H1 (cell line): ENCODE measurements at regions not wholly inside any gene's neighbourhood (a gene's known extent, or its start where the extent isn't known, plus 50 kb on each side); places are given as distances from the start of the nearest gene placed in this dataset.

Source experiments
- CTCF ChIA-PET: fragments of 300-600 bp; sonication (Branson Sonifier 250); formaldehyde crosslinking; loops from one replicate; lab custom pipeline; 2021; ENCODE audit not compliant: partially characterized antibody; lab: Charles Lee
- POLR2A ChIA-PET: fragments of 300-600 bp; sonication (Branson Sonifier 250); formaldehyde crosslinking; loops from one replicate; lab custom pipeline; 2021; ENCODE audit warnings: inconsistent platforms; ENCODE audit not compliant: partially characterized antibody; lab: Charles Lee
- DNase-seq, 2 experiments: peaks; one replicate each; pipeline versions ENCODE4 v3.0.0 to v3.0.0-alpha.2; 2010 to 2022; ENCODE audit warnings: low spot score in 2 of 2, low read depth in 1 of 2, mixed read lengths in 1 of 2
- FAIRE-seq: peaks from 2 replicates; lab custom pipeline; 2011; peaks lifted over from hg19 to GRCh38; lab: Jason Lieb, UNC
- H2AFZ ChIP-seq: 2 replicates; pipeline ENCODE4 v1.8.1; 2012; ENCODE audit warnings: low read length, inconsistent platforms
- H2AK5ac ChIP-seq: 2 replicates; pipeline ENCODE4 v1.6.1; 2013; ENCODE audit warnings: low read depth, low read length
- H2BK120ac ChIP-seq: replicated peaks from 2 replicates; pipeline ENCODE3; 2013; ENCODE audit warnings: low read depth, low read length, inconsistent platforms
- H2BK12ac ChIP-seq: 2 replicates; pipeline ENCODE4 v1.6.1; 2013; ENCODE audit warnings: low read depth, low read length
- H2BK15ac ChIP-seq: 2 replicates; pipeline ENCODE4 v1.6.1; 2013; ENCODE audit warnings: low read length
- H2BK20ac ChIP-seq: 2 replicates; pipeline ENCODE4 v1.6.1; 2013; ENCODE audit warnings: low read length
- H2BK5ac ChIP-seq: 2 replicates; pipeline ENCODE4 v1.6.1; 2013; ENCODE audit warnings: low read depth, low read length
- H3K14ac ChIP-seq: 2 replicates; pipeline ENCODE4 v1.6.1; 2013; ENCODE audit warnings: inconsistent platforms; ENCODE audit not compliant: insufficient read length
- H3K18ac ChIP-seq: 2 replicates; pipeline ENCODE4 v1.6.1; 2013; ENCODE audit warnings: low read length; ENCODE audit errors: extremely low read depth
- H3K23ac ChIP-seq: 2 replicates; pipeline ENCODE4 v1.6.1; 2013; ENCODE audit warnings: inconsistent platforms; ENCODE audit not compliant: insufficient read length
- H3K23me2 ChIP-seq: 2 replicates; pipeline ENCODE4 v1.6.1; 2013; ENCODE audit warnings: low read depth, low read length
- H3K27ac ChIP-seq: 2 replicates; pipeline ENCODE4 v1.6.1; 2011; ENCODE audit warnings: low read depth, low read length, inconsistent platforms
- H3K27me3 ChIP-seq, 4 experiments: replicated peaks in 1 of 4; 1 replicate in 1 of 4; 2 replicates in 3 of 4; pipeline versions ENCODE4 v1.6.1 to v1.8.1; 2011 to 2013; ENCODE audit warnings: low read length in 3 of 4, mild to moderate bottlenecking in 3 of 4, inconsistent platforms in 2 of 4, mixed read lengths in 2 of 4, moderate library complexity in 1 of 4; ENCODE audit not compliant: control insufficient read depth in 3 of 4, insufficient read depth in 3 of 4; ENCODE audit errors: extremely low read depth in 1 of 4
- H3K36me3 ChIP-seq, 4 experiments: 2 replicates each; pipeline versions ENCODE4 v1.6.1 to v1.8.1; 2011 to 2013; ENCODE audit warnings: mild to moderate bottlenecking in 4 of 4, low read length in 3 of 4, moderate library complexity in 2 of 4, control low read depth in 1 of 4, inconsistent platforms in 1 of 4; ENCODE audit not compliant: insufficient read depth in 4 of 4, control insufficient read depth in 2 of 4
- H3K4ac ChIP-seq: replicated peaks from 2 replicates; pipeline ENCODE3; 2013; ENCODE audit warnings: low read length, low read depth, mixed read lengths, inconsistent platforms; ENCODE audit not compliant: insufficient read length
- H3K4me1 ChIP-seq, 4 experiments: replicated peaks in 1 of 4; 1 replicate in 1 of 4; 2 replicates in 3 of 4; pipeline versions ENCODE4 v1.6.1 to v1.8.1; 2011 to 2013; ENCODE audit warnings: low read length in 3 of 4, inconsistent platforms in 2 of 4, mixed read lengths in 1 of 4; ENCODE audit not compliant: insufficient read depth in 4 of 4, control insufficient read depth in 3 of 4
- H3K4me2 ChIP-seq, 2 experiments: 2 replicates each; pipeline versions ENCODE4 v1.6.1 to v1.8.1; 2011 to 2013; ENCODE audit warnings: low read depth in 2 of 2, low read length in 2 of 2, control low read depth in 1 of 2, inconsistent platforms in 1 of 2, mild to moderate bottlenecking in 1 of 2; ENCODE audit not compliant: insufficient read depth in 1 of 2
- H3K4me3 ChIP-seq, 4 experiments: fragments of 200-600, 300-600 bp in 1 of 4; sonication (generic), shearing (Covaris generic), sonication (Bioruptor Twin) in 1 of 4; 2 replicates each; pipeline versions ENCODE4 v1.5.1 to v1.8.1; 2011 to 2016; ENCODE audit warnings: low read length in 4 of 4, low read depth in 3 of 4, control low read depth in 2 of 4, inconsistent platforms in 2 of 4, mild to moderate bottlenecking in 2 of 4, mixed read lengths in 1 of 4, moderate library complexity in 1 of 4; ENCODE audit not compliant: insufficient read depth in 2 of 4; ENCODE audit errors: extremely low read depth in 1 of 4
- H3K56ac ChIP-seq: replicated peaks from 2 replicates; pipeline ENCODE3; 2013; ENCODE audit warnings: low read depth, mild to moderate bottlenecking, mixed read lengths, low read length, inconsistent platforms; ENCODE audit not compliant: insufficient read length
- H3K79me1 ChIP-seq: 2 replicates; pipeline ENCODE4 v1.6.1; 2013; ENCODE audit warnings: low read depth, low read length, control low read depth
- H3K79me2 ChIP-seq, 2 experiments: 2 replicates each; pipeline versions ENCODE4 v1.6.1 to v1.8.1; 2012 to 2013; ENCODE audit warnings: low read length in 2 of 2, mild to moderate bottlenecking in 2 of 2, inconsistent platforms in 1 of 2; ENCODE audit not compliant: insufficient read depth in 2 of 2, control insufficient read depth in 1 of 2
- H3K9ac ChIP-seq, 4 experiments: replicated peaks in 1 of 4; 1 replicate in 1 of 4; 2 replicates in 3 of 4; pipeline versions ENCODE4 v1.6.1 to v1.8.1; 2011 to 2013; ENCODE audit warnings: low read depth in 3 of 4, low read length in 3 of 4, control low read depth in 2 of 4, mild to moderate bottlenecking in 2 of 4, moderate library complexity in 2 of 4, inconsistent platforms in 1 of 4; ENCODE audit errors: extremely low read depth in 1 of 4
- H3K9me3 ChIP-seq, 2 experiments: 2 replicates each; pipeline versions ENCODE4 v1.6.1 to v1.8.1; 2012 to 2013; ENCODE audit warnings: mild to moderate bottlenecking in 2 of 2, moderate library complexity in 2 of 2, control low read depth in 1 of 2, inconsistent platforms in 1 of 2, low read depth in 1 of 2, low read length in 1 of 2, mixed read lengths in 1 of 2; ENCODE audit not compliant: insufficient read depth in 2 of 2
- H4K20me1 ChIP-seq, 2 experiments: replicated peaks in 1 of 2; 2 replicates each; pipeline versions ENCODE3 to v1.8.1; 2011 to 2013; ENCODE audit warnings: inconsistent platforms in 2 of 2, low read length in 2 of 2, mild to moderate bottlenecking in 1 of 2; ENCODE audit not compliant: insufficient read depth in 2 of 2, control insufficient read depth in 1 of 2
- H4K5ac ChIP-seq: 2 replicates; pipeline ENCODE4 v1.6.1; 2013; ENCODE audit warnings: low read length, low read depth, mixed read lengths, inconsistent platforms; ENCODE audit not compliant: insufficient read length
- H4K8ac ChIP-seq: 2 replicates; pipeline ENCODE4 v1.8.0; 2013; ENCODE audit warnings: mild to moderate bottlenecking, moderate library complexity, low read length, inconsistent platforms; ENCODE audit not compliant: insufficient read depth; ENCODE audit errors: extremely low read depth
- H4K91ac ChIP-seq: replicated peaks from 2 replicates; pipeline ENCODE3; 2013; ENCODE audit warnings: low read length, mixed read lengths, inconsistent platforms; ENCODE audit not compliant: insufficient read length
- ATF3 ChIP-seq: IDR thresholded peaks from 2 replicates; pipeline ENCODE4 v1.6.1; 2011; ENCODE audit warnings: low read depth, mild to moderate bottlenecking, low read length; ENCODE audit not compliant: insufficient read depth
- SIRT6 ChIP-seq: IDR thresholded peaks from one replicate; pipeline ENCODE4 v1.7.1; 2012; ENCODE audit warnings: low read length, inconsistent platforms
- WGBS, 2 experiments: shearing (Covaris generic) in 1 of 2; methylation state at CpG; one replicate each; pipeline versions ENCODE4 v1.1.6 to v1.1.7; 2013 to 2015; ENCODE audit warnings: low lambda C conversion rate in 2 of 2, mixed read lengths in 2 of 2, inconsistent platforms in 1 of 2, low coverage in 1 of 2, missing lambda C conversion rate in 1 of 2; ENCODE audit not compliant: insufficient replicate concordance in 2 of 2, insufficient coverage in 1 of 2, insufficient read length in 1 of 2; ENCODE audit errors: extremely low coverage in 1 of 2, missing lambda C conversion rate in 1 of 2; 5-methylcytosine and 5-hydroxymethylcytosine counted together

- H3K23ac ChIP-seq, result no peak overlapping the region
- no peak overlapping the region for H3K56ac ChIP-seq
- no peak overlapping the region for H3K4ac ChIP-seq
- no peaks in the 10 kb centered on the region for H3K36me3 ChIP-seq
- H3K4me3 ChIP-seq, result no peak overlapping the region
- H3K14ac ChIP-seq, result no peak overlapping the region
- no peaks in the 10 kb centered on the region for H3K79me2 ChIP-seq
- no peak for DNase-seq
- H3K23me2 ChIP-seq, result no peaks in the 10 kb centered on the region
- H3K27me3 ChIP-seq, result no peaks in the 10 kb centered on the region
- ChIA-PET CTCF (no interaction called here), POLR2A (no interaction called here)
- H3K4me1 ChIP-seq, result no peaks in the 10 kb centered on the region
- no peaks in the 10 kb centered on the region for H3K9me3 ChIP-seq
- no peaks in the 10 kb centered on the region for H4K20me1 ChIP-seq
- H2AK5ac ChIP-seq, result no peak overlapping the region
- no peak overlapping the region for H3K18ac ChIP-seq
- H3K27ac ChIP-seq, result no peak overlapping the region
- H3K4me2 ChIP-seq, result no peak overlapping the region
- no peak overlapping the region for H2BK15ac ChIP-seq
- H2BK120ac ChIP-seq, result no peak overlapping the region
- no peak overlapping the region for H4K91ac ChIP-seq
- no peak for FAIRE-seq
- no peak overlapping the region for H2BK12ac ChIP-seq
- H2BK20ac ChIP-seq, result no peak overlapping the region
- H4K8ac ChIP-seq, result no peak overlapping the region
- 84% methylated on average over 2 of the region's 2 CpGs; no CpG with 5 or more reads in 1 of the 2 experiments for WGBS, 2 experiments
- H4K5ac ChIP-seq, result no peak overlapping the region
- no peak overlapping the region for H3K9ac ChIP-seq
- H2AFZ ChIP-seq, result no peak overlapping the region
- no peaks in the 10 kb centered on the region for H3K79me1 ChIP-seq
- H2BK5ac ChIP-seq, result no peak overlapping the region
- no peak for TF ChIP-seq ATF3
- TF ChIP-seq SIRT6, result no peak
Measured at GRCh38 chr14:47785058-47785457, 109.7 kb upstream of the MDGA2 start.
